ENCODE measurements at regions not wholly inside any gene's neighbourhood (a gene's known extent, or its start where the extent isn't known, plus 50 kb on each side); places are given as distances from the start of the nearest gene placed in this dataset.

- DNase-seq (ENCODE audit: low spot score) = no peak
Observed at GRCh38 chr6:113405326-113406047, 451.7 kb upstream of the MARCKS start.

- no peak for DNase-seq (ENCODE audit: low spot score)
Observed at GRCh38 chr6:113406048-113406695, 451.0 kb upstream of the MARCKS start.

- DNase-seq (ENCODE audit: low spot score) = no peak
Observed at GRCh38 chr6:113411011-113411410, 446.1 kb upstream of the MARCKS start.

- DNase-seq (ENCODE audit: low spot score) = peak; percentile 90
Observed at GRCh38 chr6:113412589-113413357, 444.4 kb upstream of the MARCKS start.

GRCh38 chr6:113414511-113414910 lies 442.6 kb upstream of the MARCKS start:
- DNase-seq (ENCODE audit: low spot score) = peak; percentile 62

- DNase-seq (ENCODE audit: low spot score) = no peak
Observed at GRCh38 chr6:113416170-113416569, 441.0 kb upstream of the MARCKS start.

GRCh38 chr6:113420290-113420689 lies 436.9 kb upstream of the MARCKS start:
- DNase-seq (ENCODE audit: low spot score) = no peak

- DNase-seq (ENCODE audit: low spot score) = no peak
Observed at GRCh38 chr6:113421997-113422396, 435.1 kb upstream of the MARCKS start.

- DNase-seq (ENCODE audit: low spot score) = no peak
Observed at GRCh38 chr6:113423956-113424355, 433.2 kb upstream of the MARCKS start.

- no peak for DNase-seq (ENCODE audit: low spot score)
Observed at GRCh38 chr6:113425977-113426660, 431.0 kb upstream of the MARCKS start.

GRCh38 chr6:113427617-113428016 lies 429.5 kb upstream of the MARCKS start:
- no peak for DNase-seq (ENCODE audit: low spot score)

GRCh38 chr6:113428702-113429101 lies 428.4 kb upstream of the MARCKS start:
- no peak for DNase-seq (ENCODE audit: low spot score)

GRCh38 chr6:113432521-113433334 lies 424.4 kb upstream of the MARCKS start:
- DNase-seq (ENCODE audit: low spot score) = no peak

GRCh38 chr6:113433335-113433991 lies 423.7 kb upstream of the MARCKS start:
- DNase-seq (ENCODE audit: low spot score) = no peak

- no peak for DNase-seq (ENCODE audit: low spot score)
Observed at GRCh38 chr6:113434641-113435040, 422.5 kb upstream of the MARCKS start.

GRCh38 chr6:113437566-113437965 lies 419.6 kb upstream of the MARCKS start:
- no peak for DNase-seq (ENCODE audit: low spot score)

- no peak for DNase-seq (ENCODE audit: low spot score)
Observed at GRCh38 chr6:113439866-113440265, 417.3 kb upstream of the MARCKS start.

- no peak for DNase-seq (ENCODE audit: low spot score)
Observed at GRCh38 chr6:113442040-113442439, 415.1 kb upstream of the MARCKS start.

- no peak for DNase-seq (ENCODE audit: low spot score)
Observed at GRCh38 chr6:113445201-113445600, 411.9 kb upstream of the MARCKS start.

- DNase-seq (ENCODE audit: low spot score) = no peak
Observed at GRCh38 chr6:113447088-113447831, 409.9 kb upstream of the MARCKS start.
